ENCODE measurements at regions not wholly inside any gene's neighbourhood (a gene's known extent, or its start where the extent isn't known, plus 50 kb on each side); places are given as distances from the start of the nearest gene placed in this dataset.

DNA sequence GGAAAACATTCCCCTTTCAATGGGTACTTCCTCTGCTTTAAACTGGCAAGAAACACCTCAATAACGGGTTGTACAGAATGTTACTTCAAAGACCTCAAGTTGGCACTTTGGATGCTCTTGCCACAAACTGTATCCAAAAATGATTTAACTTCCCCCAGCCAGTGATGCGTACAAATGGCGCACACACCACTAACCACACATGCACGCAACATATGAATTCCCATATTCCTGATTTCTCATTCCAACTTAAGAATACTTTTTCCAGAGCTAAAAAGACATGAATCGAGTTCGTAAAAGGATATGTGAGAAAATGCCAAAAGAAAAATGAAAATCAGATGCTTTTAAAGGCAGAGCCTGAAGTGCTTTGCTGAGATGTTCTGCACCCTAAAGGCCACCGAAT lies 388.0 kb upstream of the PIK3R1 start:
- no peak for TF ChIP-seq POLR2AphosphoS5 (IDR thresholded peaks at IDR 0.05; ENCODE audit: insufficient read depth, low read depth, low read length)
- TF ChIP-seq EZH2 (IDR thresholded peaks at IDR 0.05; ENCODE audit: borderline replicate concordance, low read depth, low read length, severe bottlenecking): no peak
- TF ChIP-seq, protein P1, sequence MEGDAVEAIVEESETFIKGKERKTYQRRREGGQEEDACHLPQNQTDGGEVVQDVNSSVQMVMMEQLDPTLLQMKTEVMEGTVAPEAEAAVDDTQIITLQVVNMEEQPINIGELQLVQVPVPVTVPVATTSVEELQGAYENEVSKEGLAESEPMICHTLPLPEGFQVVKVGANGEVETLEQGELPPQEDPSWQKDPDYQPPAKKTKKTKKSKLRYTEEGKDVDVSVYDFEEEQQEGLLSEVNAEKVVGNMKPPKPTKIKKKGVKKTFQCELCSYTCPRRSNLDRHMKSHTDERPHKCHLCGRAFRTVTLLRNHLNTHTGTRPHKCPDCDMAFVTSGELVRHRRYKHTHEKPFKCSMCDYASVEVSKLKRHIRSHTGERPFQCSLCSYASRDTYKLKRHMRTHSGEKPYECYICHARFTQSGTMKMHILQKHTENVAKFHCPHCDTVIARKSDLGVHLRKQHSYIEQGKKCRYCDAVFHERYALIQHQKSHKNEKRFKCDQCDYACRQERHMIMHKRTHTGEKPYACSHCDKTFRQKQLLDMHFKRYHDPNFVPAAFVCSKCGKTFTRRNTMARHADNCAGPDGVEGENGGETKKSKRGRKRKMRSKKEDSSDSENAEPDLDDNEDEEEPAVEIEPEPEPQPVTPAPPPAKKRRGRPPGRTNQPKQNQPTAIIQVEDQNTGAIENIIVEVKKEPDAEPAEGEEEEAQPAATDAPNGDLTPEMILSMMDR (IDR thresholded peaks at IDR 0.05; ENCODE audit: extremely low read depth in 1 of 2, insufficient read depth in 1 of 2, low read depth in 1 of 2, low read length in 2 of 2): no peak
- TF ChIP-seq JUN (IDR thresholded peaks at IDR 0.05; ENCODE audit: borderline replicate concordance, insufficient read depth, insufficient read length, low read depth): no peak
- TF ChIP-seq POLR2A (IDR thresholded peaks at IDR 0.05; ENCODE audit: low read depth, low read length): no peak
- TF ChIP-seq MYC (IDR thresholded peaks at IDR 0.05; ENCODE audit: low read depth, low read length): no peak
- TF ChIP-seq, protein P2, sequence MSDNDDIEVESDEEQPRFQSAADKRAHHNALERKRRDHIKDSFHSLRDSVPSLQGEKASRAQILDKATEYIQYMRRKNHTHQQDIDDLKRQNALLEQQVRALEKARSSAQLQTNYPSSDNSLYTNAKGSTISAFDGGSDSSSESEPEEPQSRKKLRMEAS (IDR thresholded peaks at IDR 0.05; ENCODE audit: insufficient read depth, insufficient read length): no peak
- no peak for TF ChIP-seq GATA2 (IDR thresholded peaks at IDR 0.05; ENCODE audit: insufficient read depth, insufficient read length, low read depth, low read length)

Data from endothelial cell of umbilical vein (primary cell).